Memory B cell (primary cell): ENCODE measurements at regions not wholly inside any gene's neighbourhood (a gene's known extent, or its start where the extent isn't known, plus 50 kb on each side); places are given as distances from the start of the nearest gene placed in this dataset.

Experiments
- ATAC-seq: fragments of 150-1000 bp; cut with Tn5 transposase; 2 replicates; pipeline ENCODE4 v1.10.0; 2021; ENCODE audit warnings: low read depth, mild to moderate bottlenecking, moderate library complexity
- DNase-seq, 2 donors: peaks; one replicate each; pipeline ENCODE4 v3.0.0; 2022; ENCODE audit warnings: low spot score in 2 of 2
- H3K27ac Mint-ChIP-seq: one replicate; pipeline ENCODE4 v1.8.0; 2022; ENCODE audit warnings: mild to moderate bottlenecking, moderate library complexity, mixed read lengths
- H3K27me3 Mint-ChIP-seq: one replicate; pipeline ENCODE4 v1.8.0; 2022; ENCODE audit warnings: mixed read lengths
- H3K36me3 Mint-ChIP-seq: one replicate; pipeline ENCODE4 v1.8.0; 2022; ENCODE audit warnings: mild to moderate bottlenecking, mixed read lengths
- H3K4me1 Mint-ChIP-seq: one replicate; pipeline ENCODE4 v1.8.0; 2022; ENCODE audit warnings: mixed read lengths
- H3K4me3 Mint-ChIP-seq: one replicate; pipeline ENCODE4 v1.8.0; 2022; ENCODE audit warnings: mild to moderate bottlenecking, moderate library complexity, mixed read lengths
- H3K9me3 Mint-ChIP-seq: one replicate; pipeline ENCODE4 v1.8.0; 2022; ENCODE audit warnings: mixed read lengths

DNA sequence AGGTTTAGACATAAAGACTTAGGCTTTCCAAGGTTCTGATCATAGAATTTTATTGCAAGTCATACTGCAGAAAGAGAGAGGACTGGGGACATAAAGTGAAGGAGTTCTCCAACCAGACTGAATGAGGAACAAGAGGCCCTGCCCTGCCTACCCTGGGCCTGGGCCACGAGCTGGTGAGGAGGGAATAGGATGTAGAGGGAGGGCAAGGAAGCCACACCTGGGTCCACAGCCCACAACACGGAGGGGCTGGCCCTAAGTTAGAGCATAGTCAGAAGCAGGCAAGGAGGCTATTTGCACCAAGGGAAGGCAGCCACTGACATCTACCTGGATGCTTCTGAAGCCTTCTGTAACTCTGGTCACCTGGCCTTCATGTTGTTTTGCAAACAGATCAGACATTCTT lies 82.2 kb upstream of the CXCL12 start:
- Mint-ChIP-seq H3K9me3 (peaks cover 6% of the 10 kb centered on the region), H3K27ac (no peak overlapping the region), H3K4me1 (no peaks in the 10 kb centered on the region), H3K4me3 (no peak overlapping the region), H3K36me3 (no peaks in the 10 kb centered on the region), H3K27me3 (peaks cover 2% of the 10 kb centered on the region)
- DNase-seq (no peak), ATAC-seq (no peak)

- peaks cover 2% of the 10 kb centered on the region for H3K27me3 Mint-ChIP-seq
- no peaks in the 10 kb centered on the region for H3K4me1 Mint-ChIP-seq
- H3K36me3 Mint-ChIP-seq, result no peaks in the 10 kb centered on the region
- H3K4me3 Mint-ChIP-seq, result no peak overlapping the region
- DNase-seq (no peak), ATAC-seq (no peak)
- peaks cover 6% of the 10 kb centered on the region for H3K9me3 Mint-ChIP-seq
- no peak overlapping the region for H3K27ac Mint-ChIP-seq
Measured at GRCh38 chr10:44467900-44468299, 83.0 kb upstream of the CXCL12 start.

DNA sequence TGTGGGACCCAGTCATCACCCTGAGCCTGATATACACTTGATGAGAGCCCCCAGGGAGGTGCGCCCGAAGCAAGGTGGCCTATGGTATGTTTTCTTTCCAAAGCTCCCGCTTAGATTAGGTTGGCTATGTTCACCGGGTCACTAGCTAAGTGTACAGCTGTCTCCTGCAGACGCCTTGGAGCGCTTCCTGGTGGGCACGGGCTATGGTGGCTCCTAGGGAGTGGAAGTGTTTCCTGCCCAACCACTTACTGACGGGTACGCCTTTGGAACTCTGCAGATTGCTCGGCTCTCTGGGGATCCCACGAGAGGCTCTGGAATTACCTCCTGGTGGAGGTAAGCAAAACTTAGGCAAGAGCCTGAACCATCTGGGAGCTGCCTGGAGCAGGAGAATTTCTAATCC lies 83.6 kb upstream of the CXCL12 start:
- H3K27me3 Mint-ChIP-seq, result peaks cover 2% of the 10 kb centered on the region
- DNase-seq, result no peak

GRCh38 chr10:44468965-44469364 lies 84.1 kb upstream of the CXCL12 start:
- H3K9me3 Mint-ChIP-seq, result peaks cover 6% of the 10 kb centered on the region
- H3K4me1 Mint-ChIP-seq, result peaks cover 2% of the 10 kb centered on the region
- no peak for DNase-seq
- no peak overlapping the region for H3K27ac Mint-ChIP-seq
- ATAC-seq, result no peak
- H3K36me3 Mint-ChIP-seq, result no peaks in the 10 kb centered on the region
- no peak overlapping the region for H3K4me3 Mint-ChIP-seq
- peaks cover 2% of the 10 kb centered on the region for H3K27me3 Mint-ChIP-seq

More for the DNA sequence above, 83.6 kb upstream of the CXCL12 start:
- ATAC-seq, result no peak
- H3K4me3 Mint-ChIP-seq, result no peak overlapping the region
- peaks cover 6% of the 10 kb centered on the region for H3K9me3 Mint-ChIP-seq
- H3K36me3 Mint-ChIP-seq, result no peaks in the 10 kb centered on the region
- no peaks in the 10 kb centered on the region for H3K4me1 Mint-ChIP-seq
- no peak overlapping the region for H3K27ac Mint-ChIP-seq

- peaks cover 5% of the 10 kb centered on the region for H3K9me3 Mint-ChIP-seq
- H3K27me3 Mint-ChIP-seq, result peaks cover 2% of the 10 kb centered on the region
- no peak overlapping the region for H3K4me3 Mint-ChIP-seq
- ATAC-seq (no peak), DNase-seq (no peak)
- peaks cover 2% of the 10 kb centered on the region for H3K4me1 Mint-ChIP-seq
- no peak overlapping the region for H3K27ac Mint-ChIP-seq
- no peaks in the 10 kb centered on the region for H3K36me3 Mint-ChIP-seq
Measured at GRCh38 chr10:44470784-44471183, 85.9 kb upstream of the CXCL12 start.

DNA sequence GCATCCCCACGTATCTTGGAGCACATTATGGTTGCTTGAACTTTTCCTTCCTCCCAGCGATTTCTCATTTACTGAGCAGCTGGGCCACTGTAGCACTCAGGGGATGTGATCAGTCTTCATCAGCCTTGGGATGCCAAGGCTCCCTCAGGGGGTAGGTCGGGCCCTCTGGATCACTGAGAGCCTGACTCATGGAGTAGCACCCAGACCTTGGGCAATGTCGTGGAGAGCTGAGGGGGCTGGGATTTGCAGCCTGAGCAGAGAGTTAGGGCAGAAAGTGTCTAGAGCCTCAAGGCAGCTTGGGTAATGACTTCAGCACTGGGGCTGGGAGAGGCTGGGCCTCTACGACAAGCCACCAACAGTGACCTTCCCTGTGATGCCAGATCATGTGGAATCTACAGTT lies 86.5 kb upstream of the CXCL12 start:
- H3K9me3 Mint-ChIP-seq, result peaks cover 7% of the 10 kb centered on the region
- peaks cover 2% of the 10 kb centered on the region for H3K4me1 Mint-ChIP-seq
- no peak for DNase-seq
- no peak overlapping the region for H3K27ac Mint-ChIP-seq
- no peak overlapping the region for H3K4me3 Mint-ChIP-seq
- H3K36me3 Mint-ChIP-seq, result no peaks in the 10 kb centered on the region
- peaks cover 4% of the 10 kb centered on the region for H3K27me3 Mint-ChIP-seq
- no peak for ATAC-seq

DNA sequence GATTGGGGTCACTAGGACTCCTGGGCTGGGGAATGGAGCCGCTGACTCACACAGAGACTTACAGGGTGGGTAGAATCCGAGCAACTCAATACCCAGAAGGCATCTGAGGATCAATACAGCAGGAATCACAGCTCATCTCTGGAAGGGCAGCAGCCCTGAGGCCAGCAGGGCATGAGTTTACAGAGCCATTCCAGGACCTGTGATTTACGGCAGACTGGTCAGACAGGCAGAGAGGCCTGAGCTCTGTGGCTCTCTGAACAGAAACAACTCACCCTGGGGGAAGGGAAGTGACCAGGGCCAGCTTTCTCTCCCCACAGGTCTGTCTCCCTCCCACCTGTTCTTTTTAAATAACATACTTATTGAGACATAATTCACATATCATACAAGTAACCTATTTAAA lies 88.2 kb upstream of the CXCL12 start:
- ATAC-seq (no peak), DNase-seq (no peak)
- Mint-ChIP-seq H3K9me3 (peaks cover 7% of the 10 kb centered on the region), H3K27me3 (peaks cover 4% of the 10 kb centered on the region), H3K4me1 (peaks cover 2% of the 10 kb centered on the region), H3K27ac (no peak overlapping the region), H3K4me3 (no peak overlapping the region), H3K36me3 (no peaks in the 10 kb centered on the region)

DNA sequence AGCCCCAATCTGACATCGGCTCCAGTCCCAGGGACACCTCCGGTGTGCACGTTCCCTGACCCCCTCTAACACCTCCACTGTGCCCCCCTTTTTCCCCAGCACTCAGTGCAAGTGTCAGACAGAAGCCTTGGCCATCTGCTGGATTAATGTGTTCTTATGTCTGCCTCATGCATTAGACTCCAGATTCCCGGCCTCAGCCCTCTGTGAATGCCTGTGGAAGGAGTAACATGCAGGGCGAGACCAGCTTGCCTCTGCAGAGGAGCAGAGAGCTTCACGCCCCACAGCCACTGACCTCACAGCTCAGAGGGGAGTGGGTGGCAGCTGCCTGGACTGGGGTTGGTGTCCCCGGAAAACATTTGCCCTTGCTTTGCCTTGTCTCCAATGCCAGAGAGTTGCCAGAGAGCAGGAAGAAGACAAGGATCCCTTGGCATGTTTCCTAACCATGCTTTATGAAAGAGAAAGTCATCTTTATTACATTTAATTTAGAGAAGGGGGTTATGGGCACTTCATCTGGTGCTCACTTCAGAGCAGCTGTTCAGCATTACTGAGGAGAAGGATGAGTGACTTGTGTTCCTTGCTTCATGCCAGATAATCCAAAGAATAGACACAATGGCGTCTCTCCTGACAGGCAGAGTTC lies 91.6 kb upstream of the CXCL12 start:
- H3K4me3 Mint-ChIP-seq, result no peak overlapping the region
- H3K27me3 Mint-ChIP-seq, result peaks cover 3% of the 10 kb centered on the region
- H3K9me3 Mint-ChIP-seq, result peaks cover 7% of the 10 kb centered on the region
- no peaks in the 10 kb centered on the region for H3K36me3 Mint-ChIP-seq
- H3K4me1 Mint-ChIP-seq, result peaks cover 2% of the 10 kb centered on the region
- no peak overlapping the region for H3K27ac Mint-ChIP-seq
- DNase-seq (no peak), ATAC-seq (no peak)

- Mint-ChIP-seq H3K36me3 (no peaks in the 10 kb centered on the region), H3K27me3 (peaks cover 3% of the 10 kb centered on the region), H3K27ac (no peak overlapping the region), H3K9me3 (peaks cover 8% of the 10 kb centered on the region), H3K4me3 (no peak overlapping the region), H3K4me1 (peaks cover 2% of the 10 kb centered on the region)
- DNase-seq, result no peak
- no peak for ATAC-seq
Measured at GRCh38 chr10:44477046-44477425, 92.1 kb upstream of the CXCL12 start.

DNA sequence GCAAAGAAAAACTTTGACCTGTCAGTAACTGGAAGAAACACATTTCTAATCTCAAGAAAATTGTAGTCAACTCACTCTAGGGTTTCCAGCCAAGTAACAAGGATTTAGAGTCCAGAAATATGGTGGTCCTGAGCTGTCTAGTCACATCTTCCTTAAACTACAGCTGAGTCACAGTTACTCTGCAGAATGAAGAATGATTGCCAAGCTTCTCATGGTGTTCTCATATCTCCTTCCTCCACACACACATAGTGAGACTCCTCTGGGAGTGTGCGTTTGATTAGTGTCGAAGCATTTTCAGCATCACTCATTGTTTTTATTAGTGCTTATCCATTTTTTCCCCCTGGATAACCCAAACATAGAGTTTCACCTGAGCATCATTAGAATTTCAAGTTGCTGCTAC lies 93.1 kb upstream of the CXCL12 start:
- Mint-ChIP-seq H3K4me3 (no peak overlapping the region), H3K36me3 (no peaks in the 10 kb centered on the region), H3K27ac (no peak overlapping the region), H3K4me1 (peaks cover 2% of the 10 kb centered on the region), H3K27me3 (peaks cover 3% of the 10 kb centered on the region), H3K9me3 (peaks cover 9% of the 10 kb centered on the region)
- DNase-seq (no peak), ATAC-seq (no peak)

DNA sequence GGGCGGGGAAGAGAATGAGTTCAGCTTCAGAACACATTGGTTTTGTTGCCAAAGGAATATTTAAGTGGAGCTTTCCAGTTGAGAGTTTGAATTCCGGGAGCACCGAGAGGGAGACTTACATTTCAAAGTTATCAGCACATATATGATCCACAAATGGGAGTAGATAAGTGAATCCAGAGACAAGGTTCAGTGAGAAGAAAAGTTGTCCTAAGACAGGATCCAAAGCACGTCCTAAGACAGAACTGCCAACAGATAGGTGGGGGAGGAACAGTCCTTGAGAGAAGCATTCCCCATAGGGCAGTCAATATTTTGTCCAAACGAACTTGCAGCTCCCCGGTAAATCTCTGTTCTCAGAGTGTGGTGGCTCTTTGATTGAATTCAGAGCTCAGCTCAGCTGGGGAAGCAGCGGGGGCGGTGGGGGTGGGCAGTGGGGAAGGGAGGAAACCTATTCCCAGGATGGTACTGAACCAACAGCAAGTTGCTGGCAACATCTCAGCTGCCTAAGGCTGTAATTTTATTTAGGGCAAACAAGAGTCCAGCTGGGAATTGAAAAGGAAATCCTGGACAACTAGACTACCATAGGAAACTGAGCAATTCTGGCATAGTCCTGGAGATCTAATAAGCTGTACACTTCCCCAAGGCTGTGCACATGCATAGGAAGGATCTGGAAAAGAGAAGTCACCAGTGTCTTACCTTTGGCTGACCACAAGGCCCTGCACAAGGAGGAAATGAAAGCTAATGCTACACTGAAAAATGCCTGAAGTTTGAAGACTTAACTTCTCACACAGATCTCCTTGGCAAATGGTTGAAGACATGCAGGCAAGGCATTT lies 94.2 kb upstream of the CXCL12 start:
- no peaks in the 10 kb centered on the region for H3K36me3 Mint-ChIP-seq
- no peak overlapping the region for H3K4me3 Mint-ChIP-seq
- DNase-seq, result no peak
- H3K27me3 Mint-ChIP-seq, result peaks cover 3% of the 10 kb centered on the region
- no peaks in the 10 kb centered on the region for H3K4me1 Mint-ChIP-seq
- H3K27ac Mint-ChIP-seq, result no peak overlapping the region
- no peak for ATAC-seq
- peaks cover 9% of the 10 kb centered on the region for H3K9me3 Mint-ChIP-seq

GRCh38 chr10:44492678-44493077 lies 107.8 kb upstream of the CXCL12 start:
- no peaks in the 10 kb centered on the region for H3K4me1 Mint-ChIP-seq

DNA sequence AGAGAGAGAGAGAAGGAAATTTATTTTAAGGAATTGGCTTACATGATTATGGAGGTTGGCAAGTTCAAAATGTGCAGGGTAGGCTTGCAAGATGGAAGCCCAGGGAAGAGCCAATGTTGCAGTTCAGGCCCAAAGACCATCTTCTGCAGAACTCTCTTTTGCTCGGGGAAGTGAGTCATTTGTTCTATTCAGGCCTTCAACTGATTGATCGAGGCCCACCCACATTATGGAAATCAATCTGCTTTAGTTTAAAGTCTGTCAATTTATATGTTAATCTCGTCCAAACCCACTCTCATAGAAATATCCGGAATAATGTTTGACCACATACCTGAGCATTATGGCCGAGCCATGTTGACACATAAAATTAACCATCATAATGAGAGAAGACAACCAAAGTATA lies 113.3 kb upstream of the CXCL12 start:
- ATAC-seq (no peak), DNase-seq (no peak)
- H3K27ac Mint-ChIP-seq, result no peak overlapping the region
- no peak overlapping the region for H3K4me3 Mint-ChIP-seq
- H3K4me1 Mint-ChIP-seq, result no peaks in the 10 kb centered on the region
- H3K27me3 Mint-ChIP-seq, result no peaks in the 10 kb centered on the region
- H3K36me3 Mint-ChIP-seq, result peaks cover 2% of the 10 kb centered on the region
- H3K9me3 Mint-ChIP-seq, result peaks cover 7% of the 10 kb centered on the region

More at GRCh38 chr10:44492678-44493077, 107.8 kb upstream of the CXCL12 start:
- no peak overlapping the region for H3K27ac Mint-ChIP-seq
- peaks cover 19% of the 10 kb centered on the region for H3K9me3 Mint-ChIP-seq
- H3K4me3 Mint-ChIP-seq, result no peak overlapping the region
- ATAC-seq (no peak), DNase-seq (no peak)
- H3K27me3 Mint-ChIP-seq, result no peaks in the 10 kb centered on the region
- peaks cover 2% of the 10 kb centered on the region for H3K36me3 Mint-ChIP-seq

DNA sequence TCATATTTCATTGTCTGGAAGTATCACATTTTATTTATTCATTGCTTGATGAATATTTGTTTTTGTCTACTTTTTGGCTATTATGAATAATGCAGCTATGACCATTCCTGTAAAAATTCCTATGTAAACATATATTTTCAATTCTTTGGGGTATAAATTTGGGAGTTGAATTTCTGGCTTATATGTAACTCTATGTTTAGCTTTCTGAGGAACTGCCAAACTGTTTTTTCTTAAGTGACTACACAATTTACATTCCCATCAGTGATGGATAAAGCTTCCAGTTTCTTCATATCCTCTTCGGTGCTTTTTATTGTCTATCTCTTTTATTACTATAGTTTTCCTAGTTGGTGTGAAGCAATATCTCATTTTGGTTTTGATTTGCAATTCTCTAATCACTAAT lies 115.6 kb upstream of the CXCL12 start:
- peaks cover 4% of the 10 kb centered on the region for H3K9me3 Mint-ChIP-seq
- DNase-seq (no peak), ATAC-seq (no peak)
- no peaks in the 10 kb centered on the region for H3K4me1 Mint-ChIP-seq
- H3K4me3 Mint-ChIP-seq, result no peak overlapping the region
- no peaks in the 10 kb centered on the region for H3K27me3 Mint-ChIP-seq
- no peak overlapping the region for H3K27ac Mint-ChIP-seq
- no peaks in the 10 kb centered on the region for H3K36me3 Mint-ChIP-seq

DNA sequence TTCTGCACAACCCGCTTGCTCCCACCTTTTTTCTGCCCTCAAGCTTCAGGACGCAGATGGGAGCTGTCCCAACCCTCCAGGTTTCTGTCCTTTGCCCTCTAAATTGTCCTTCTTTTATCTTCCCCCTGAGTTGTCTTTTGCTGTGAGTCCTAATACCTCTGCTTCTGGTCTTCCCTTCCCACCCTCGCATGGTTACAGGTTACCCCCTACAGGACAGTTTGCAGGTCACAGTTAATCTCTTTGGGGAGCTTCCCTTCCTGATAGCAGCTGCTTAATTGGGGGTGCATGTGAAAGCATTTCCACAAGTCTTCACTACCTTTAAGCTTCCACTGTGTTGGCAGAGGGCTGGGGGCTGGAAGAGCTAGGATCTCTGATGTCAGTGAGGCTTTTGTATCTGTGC lies 121.5 kb upstream of the CXCL12 start:
- H3K9me3 Mint-ChIP-seq, result no peaks in the 10 kb centered on the region
- no peaks in the 10 kb centered on the region for H3K27me3 Mint-ChIP-seq
- H3K27ac Mint-ChIP-seq, result no peak overlapping the region
- no peak for DNase-seq
- H3K4me3 Mint-ChIP-seq, result no peak overlapping the region
- H3K36me3 Mint-ChIP-seq, result no peaks in the 10 kb centered on the region
- H3K4me1 Mint-ChIP-seq, result no peaks in the 10 kb centered on the region
- ATAC-seq, result no peak
